IMR-90 (cell line): ENCODE measurements at regions not wholly inside any gene's neighbourhood (a gene's known extent, or its start where the extent isn't known, plus 50 kb on each side); places are given as distances from the start of the nearest gene placed in this dataset.

Source experiments
- ATAC-seq: fragments of 200-7000 bp; cut with Tn5 transposase; 2 replicates; pipeline ENCODE4 v1.9.1; 2020; ENCODE audit warnings: low read depth, mild to moderate bottlenecking, moderate library complexity
- BruUV-seq: library from RNA; stranded (reverse); fragments of 400-500 nt; replicated peaks from 2 replicates; lab custom pipeline; 2021; lab: Mats Ljungman, UMichigan
- CTCF ChIA-PET: fragments of 300-600 bp; formaldehyde crosslinking; extraction: SDS; loops from one replicate; lab custom pipeline; 2021; ENCODE audit warnings: antibody characterized with exemption; lab: Yijun Ruan, JAX
- POLR2A ChIA-PET: fragments of 300-600 bp; sonication (Branson Sonifier 250); formaldehyde crosslinking; loops from one replicate; lab custom pipeline; 2022; ENCODE audit warnings: antibody characterized with exemption; ENCODE audit not compliant: unreplicated experiment; lab: Charles Lee
- DNase-seq: peaks from one replicate; pipeline ENCODE4 v3.0.0; 2013
- H2AFZ ChIP-seq: replicated peaks from 2 replicates; pipeline ENCODE3; 2013; ENCODE audit warnings: low read length, mild to moderate bottlenecking; ENCODE audit not compliant: poor library complexity
- H2AK5ac ChIP-seq: 2 replicates; pipeline ENCODE4 v1.6.1; 2013; ENCODE audit warnings: low read depth, low read length, inconsistent platforms
- H2AK9ac ChIP-seq: replicated peaks from 2 replicates; pipeline ENCODE3; 2013; ENCODE audit warnings: mild to moderate bottlenecking, low read depth, low read length, moderate library complexity; ENCODE audit not compliant: poor library complexity
- H2BK120ac ChIP-seq: 2 replicates; pipeline ENCODE4 v1.6.1; 2013; ENCODE audit warnings: low read depth, low read length, inconsistent platforms
- H2BK15ac ChIP-seq: 3 replicates; pipeline ENCODE4 v1.6.1; 2013; ENCODE audit warnings: low read depth, low read length, inconsistent platforms
- H2BK20ac ChIP-seq: 2 replicates; pipeline ENCODE4 v1.6.1; 2013; ENCODE audit warnings: low read depth, mild to moderate bottlenecking, inconsistent platforms, low read length, moderate library complexity
- H2BK5ac ChIP-seq: 2 replicates; pipeline ENCODE4 v1.6.1; 2013; ENCODE audit warnings: mild to moderate bottlenecking, low read depth, low read length, inconsistent platforms; ENCODE audit not compliant: poor library complexity, severe bottlenecking
- H3K14ac ChIP-seq: replicated peaks from 2 replicates; pipeline ENCODE4 v1.6.1; 2013; ENCODE audit warnings: low read depth, low read length, inconsistent platforms
- H3K18ac ChIP-seq: 2 replicates; pipeline ENCODE4 v1.6.1; 2013; ENCODE audit warnings: low read depth, low read length, control low read depth
- H3K23ac ChIP-seq: 2 replicates; pipeline ENCODE4 v1.6.1; 2013; ENCODE audit warnings: low read depth, low read length, inconsistent platforms
- H3K27ac ChIP-seq: 2 replicates; pipeline ENCODE4 v1.5.1; 2013; ENCODE audit warnings: mild to moderate bottlenecking, control low read depth, low read length; ENCODE audit not compliant: insufficient read depth
- H3K27me3 ChIP-seq: 2 replicates; pipeline ENCODE4 v1.6.1; 2013; ENCODE audit warnings: low read length; ENCODE audit not compliant: control insufficient read depth, insufficient read depth
- H3K36me3 ChIP-seq: 2 replicates; pipeline ENCODE4 v1.6.1; 2013; ENCODE audit warnings: low read length, mixed read lengths; ENCODE audit not compliant: control insufficient read depth, insufficient read depth
- H3K4ac ChIP-seq: 2 replicates; pipeline ENCODE4 v1.6.1; 2013; ENCODE audit warnings: low read depth, low read length, inconsistent platforms
- H3K4me1 ChIP-seq: 2 replicates; pipeline ENCODE4 v1.6.1; 2013; ENCODE audit warnings: low read length, mixed read lengths; ENCODE audit not compliant: control insufficient read depth, insufficient read depth
- H3K4me2 ChIP-seq: 2 replicates; pipeline ENCODE4 v1.6.1; 2013; ENCODE audit warnings: low read depth, mild to moderate bottlenecking, control low read depth, low read length, moderate library complexity
- H3K4me3 ChIP-seq: 2 replicates; pipeline ENCODE4 v1.5.1; 2013; ENCODE audit warnings: low read depth, mild to moderate bottlenecking, control low read depth, low read length, moderate library complexity; ENCODE audit not compliant: insufficient read depth
- H3K56ac ChIP-seq: 2 replicates; pipeline ENCODE4 v1.6.1; 2013; ENCODE audit warnings: low read length, inconsistent platforms; ENCODE audit not compliant: insufficient read depth; ENCODE audit errors: extremely low read depth
- H3K79me1 ChIP-seq, 2 experiments: 2 replicates each; pipeline ENCODE4 v1.6.1; 2013; ENCODE audit warnings: low read length in 2 of 2, inconsistent platforms in 1 of 2, low read depth in 1 of 2
- H3K9ac ChIP-seq: 2 replicates; pipeline ENCODE4 v1.6.1; 2013; ENCODE audit warnings: low read depth, low read length, control low read depth
- H3K9me1 ChIP-seq: 2 replicates; pipeline ENCODE4 v1.6.1; 2013; ENCODE audit warnings: low read length, inconsistent platforms; ENCODE audit not compliant: insufficient read depth
- H3K9me3 ChIP-seq: 2 replicates; pipeline ENCODE4 v1.6.1; 2013; ENCODE audit warnings: low read length; ENCODE audit not compliant: control insufficient read depth, insufficient read depth
- H4K20me1 ChIP-seq: 2 replicates; pipeline ENCODE4 v1.6.1; 2013; ENCODE audit warnings: low read length, inconsistent platforms; ENCODE audit not compliant: insufficient read depth
- H4K5ac ChIP-seq: 2 replicates; pipeline ENCODE4 v1.6.1; 2013; ENCODE audit warnings: mild to moderate bottlenecking, low read depth, low read length, control low read depth
- H4K8ac ChIP-seq, 2 experiments: 2 replicates each; pipeline ENCODE4 v1.6.1; 2013; ENCODE audit warnings: low read depth in 2 of 2, low read length in 2 of 2, control low read depth in 1 of 2, inconsistent platforms in 1 of 2
- H4K91ac ChIP-seq: 2 replicates; pipeline ENCODE4 v1.6.1; 2013; ENCODE audit warnings: low read depth, low read length, inconsistent platforms; ENCODE audit not compliant: insufficient read depth
- BHLHE40 ChIP-seq: fragments of 150-350 bp; IDR thresholded peaks from 2 replicates; pipeline ENCODE4 v1.6.1; 2016; ENCODE audit warnings: mild to moderate bottlenecking, low read depth, low read length
- FOS ChIP-seq: fragments of 150-350 bp; IDR thresholded peaks from 2 replicates; pipeline ENCODE4 v1.6.1; 2016; ENCODE audit warnings: low read depth, low read length
- MAZ ChIP-seq: IDR thresholded peaks from 2 replicates; pipeline ENCODE4 v1.6.1; 2012; ENCODE audit warnings: low read depth, mild to moderate bottlenecking, low read length, improper control_type of control experiment, moderate library complexity, borderline replicate concordance
- NFE2L2 ChIP-seq: fragments of 150-350 bp; IDR thresholded peaks from 2 replicates; pipeline ENCODE4 v1.6.1; 2016; ENCODE audit warnings: low read depth, mild to moderate bottlenecking, low read length
- RAD21 ChIP-seq: IDR thresholded peaks from 2 replicates; pipeline ENCODE4 v1.6.1; 2012; ENCODE audit warnings: low read length, improper control_type of control experiment
- RFX5 ChIP-seq: IDR thresholded peaks from 2 replicates; pipeline ENCODE4 v1.8.0; 2012; ENCODE audit warnings: low read depth, mild to moderate bottlenecking, low read length, moderate library complexity
- SMC3 ChIP-seq: fragments of 150-350 bp; IDR thresholded peaks from 2 replicates; pipeline ENCODE4 v1.6.1; 2016; ENCODE audit warnings: low read depth, mild to moderate bottlenecking, antibody characterized with exemption, low read length, moderate library complexity
- WGBS, 2 experiments: methylation state at CpG; one replicate each; pipeline versions ENCODE4 v1.1.5 to v1.1.7; 2013; ENCODE audit warnings: missing lambda C conversion rate in 2 of 2; ENCODE audit not compliant: insufficient read length in 1 of 2; ENCODE audit errors: extremely low coverage in 2 of 2; 5-methylcytosine and 5-hydroxymethylcytosine counted together
- dilution Hi-C: fragments of 300-500 bp; cut with HindIII; formaldehyde crosslinking; loops from one replicate; pipeline ENCODE4 v1.14.3; 2018; ENCODE audit warnings: low sequenced_read_pairs; ENCODE audit not compliant: unreplicated experiment
- in situ Hi-C: fragments of 300-500 bp; cut with MboI; formaldehyde crosslinking; loops from 3 replicates; pipeline ENCODE4 v1.14.3; 2019; ENCODE audit warnings: low sequenced_read_pairs, inconsistent platforms, mixed read lengths
- intact Hi-C: fragments of 100-400 bp; cut with micrococcal nuclease; formaldehyde crosslinking; loops from 2 replicates; pipeline ENCODE4 v1.10.0; 2022
- TF ChIP-seq, protein P1 (sequence below): fragments of 150-350 bp; IDR thresholded peaks from 2 replicates; pipeline ENCODE4 v1.6.1; 2016; ENCODE audit warnings: low read depth, mild to moderate bottlenecking, low read length, moderate library complexity, borderline replicate concordance

DNA sequence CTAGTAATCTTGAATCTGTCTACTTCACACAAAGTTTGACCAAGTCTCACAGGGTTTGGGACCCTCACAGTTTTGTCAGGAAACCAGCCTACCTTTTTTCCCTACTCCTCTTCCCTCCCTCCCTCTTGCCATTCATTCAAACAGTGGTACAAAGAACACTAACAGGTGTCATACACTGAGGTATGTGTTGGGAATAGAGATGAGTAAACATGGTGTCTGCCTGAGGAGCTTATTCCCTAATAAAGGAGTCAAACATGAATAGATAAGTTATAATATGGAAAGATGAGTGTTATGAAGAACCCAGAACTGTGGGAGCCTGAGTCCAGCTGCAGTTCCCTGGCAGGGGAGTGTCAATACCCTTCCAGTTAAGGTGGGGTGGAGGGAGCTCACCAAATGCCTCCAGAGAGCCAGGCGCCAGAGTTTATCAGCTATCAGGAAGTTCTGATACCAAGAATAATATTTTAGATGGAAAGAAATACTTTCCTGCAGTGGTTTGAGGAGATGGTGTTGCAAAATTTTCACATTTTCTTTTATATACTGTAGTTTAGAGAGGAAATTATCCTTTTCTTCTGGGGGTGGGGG, 183.4 kb upstream of the NR3C1 start:
- no peaks in the 10 kb centered on the region for H3K9me3 ChIP-seq
- ChIA-PET CTCF (no interaction called here), POLR2A (no interaction called here)
- no peak overlapping the region for H2AFZ ChIP-seq
- no peak overlapping the region for H2AK5ac ChIP-seq
- H2BK5ac ChIP-seq: no peak overlapping the region
- H3K23ac ChIP-seq: no peak overlapping the region
- no CpG with 5 or more reads among the region's 1 CpG for WGBS, 2 experiments
- H3K4me1 ChIP-seq: peaks cover 3% of the 10 kb centered on the region; the same call in 1 of the 2 replicates
- no peak overlapping the region for H2BK20ac ChIP-seq
- no peak overlapping the region for H3K4ac ChIP-seq
- H4K20me1 ChIP-seq: no peaks in the 10 kb centered on the region
- dilution Hi-C loops: no loop called here
- no peak overlapping the region for H3K4me2 ChIP-seq
- no peak overlapping the region for H3K27ac ChIP-seq
- H3K9ac ChIP-seq: no peak overlapping the region
- in situ Hi-C loops: no loop called here
- no peak overlapping the region for H3K56ac ChIP-seq
- H3K79me1 ChIP-seq: no peaks in the 10 kb centered on the region
- DNase-seq: no peak
- TF ChIP-seq NFE2L2: no peak
- TF ChIP-seq FOS: no peak
- TF ChIP-seq RFX5: no peak
- TF ChIP-seq, protein P1, sequence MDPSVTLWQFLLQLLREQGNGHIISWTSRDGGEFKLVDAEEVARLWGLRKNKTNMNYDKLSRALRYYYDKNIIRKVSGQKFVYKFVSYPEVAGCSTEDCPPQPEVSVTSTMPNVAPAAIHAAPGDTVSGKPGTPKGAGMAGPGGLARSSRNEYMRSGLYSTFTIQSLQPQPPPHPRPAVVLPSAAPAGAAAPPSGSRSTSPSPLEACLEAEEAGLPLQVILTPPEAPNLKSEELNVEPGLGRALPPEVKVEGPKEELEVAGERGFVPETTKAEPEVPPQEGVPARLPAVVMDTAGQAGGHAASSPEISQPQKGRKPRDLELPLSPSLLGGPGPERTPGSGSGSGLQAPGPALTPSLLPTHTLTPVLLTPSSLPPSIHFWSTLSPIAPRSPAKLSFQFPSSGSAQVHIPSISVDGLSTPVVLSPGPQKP: no peak
- TF ChIP-seq SMC3: no peak
- no peak for TF ChIP-seq BHLHE40
- TF ChIP-seq MAZ: no peak
- no peak for TF ChIP-seq RAD21
- no peak overlapping the region for H3K18ac ChIP-seq
- H2BK120ac ChIP-seq: no peak overlapping the region
- no peak for ATAC-seq
- H3K9me1 ChIP-seq: no peaks in the 10 kb centered on the region
- no peaks in the 10 kb centered on the region for H3K27me3 ChIP-seq
- H3K36me3 ChIP-seq: no peaks in the 10 kb centered on the region
- no peak overlapping the region for H3K14ac ChIP-seq
- no peak overlapping the region for H4K8ac ChIP-seq
- BruUV-seq: no TSS peak
- no peak overlapping the region for H2AK9ac ChIP-seq
- H4K5ac ChIP-seq: no peak overlapping the region
- no peak overlapping the region for H3K4me3 ChIP-seq
- H2BK15ac ChIP-seq: 0 out of 3 replicates have a peak overlapping the region, but pooled peaks have one; percentile 23
- intact Hi-C loops: no loop called here
- H4K91ac ChIP-seq: no peak overlapping the region
